SK-N-SH (cell line): ENCODE measurements at regions not wholly inside any gene's neighbourhood (a gene's known extent, or its start where the extent isn't known, plus 50 kb on each side); places are given as distances from the start of the nearest gene placed in this dataset.

Experiments used
- CTCF ChIA-PET: fragments of 300-600, 350-600 bp; formaldehyde crosslinking; extraction: SDS; loops from one replicate; lab custom pipeline; 2021; lab: Yijun Ruan, JAX
- POLR2A ChIA-PET: fragments of 350-600 bp; sonication (Branson Sonifier 250); formaldehyde crosslinking; extraction: SDS; loops from one replicate; lab custom pipeline; 2020; ENCODE audit warnings: antibody characterized with exemption, inconsistent platforms; lab: Yijun Ruan, JAX
- DNase-seq: peaks from one replicate; pipeline ENCODE4 v3.0.0; 2012
- H2AFZ ChIP-seq: fragments of 200-600 bp; sonication (generic); 2 replicates; pipeline ENCODE4 v1.8.1; 2016; ENCODE audit warnings: antibody characterized with exemption, mild to moderate bottlenecking, low read depth
- H3F3A ChIP-seq: fragments of 200-600 bp; sonication (generic); replicated peaks from 2 replicates; pipeline ENCODE3; 2016; ENCODE audit warnings: antibody characterized with exemption, mild to moderate bottlenecking; ENCODE audit not compliant: insufficient read depth
- H3K27ac ChIP-seq, 2 experiments: fragments of 200-500 bp in 1 of 2; fragments of 200-600 bp in 1 of 2; sonication (Bioruptor generic) in 1 of 2; sonication (generic), shearing (Covaris generic) in 1 of 2; 2 replicates each; pipeline versions ENCODE4 v1.5.1 to v1.6.1; 2014 to 2016; ENCODE audit warnings: low read depth in 2 of 2, inconsistent platforms in 1 of 2, low read length in 1 of 2, mild to moderate bottlenecking in 1 of 2, mixed read lengths in 1 of 2
- H3K27me3 ChIP-seq: fragments of 200-600 bp; sonication (generic), shearing (Covaris generic); 2 replicates; pipeline ENCODE4 v1.6.1; 2016; ENCODE audit warnings: mixed run types; ENCODE audit not compliant: insufficient read depth
- H3K36me3 ChIP-seq, 2 experiments: fragments of 200-500 bp in 1 of 2; fragments of 200-600 bp in 1 of 2; sonication (Bioruptor generic) in 1 of 2; sonication (generic) in 1 of 2; replicated peaks in 1 of 2; 2 replicates each; pipeline versions ENCODE3 to v1.5.1; 2014 to 2016; ENCODE audit warnings: low read length in 1 of 2, mild to moderate bottlenecking in 1 of 2; ENCODE audit not compliant: insufficient read depth in 2 of 2, control insufficient read depth in 1 of 2
- H3K4me1 ChIP-seq, 2 experiments: fragments of 200-500 bp in 1 of 2; fragments of 200-600 bp in 1 of 2; sonication (Bioruptor generic) in 1 of 2; sonication (generic), shearing (Covaris generic) in 1 of 2; 2 replicates each; pipeline versions ENCODE4 v1.5.1 to v1.6.1; 2014 to 2016; ENCODE audit warnings: low read depth in 1 of 2, low read length in 1 of 2, mixed run types in 1 of 2; ENCODE audit not compliant: insufficient read depth in 2 of 2, control insufficient read depth in 1 of 2
- H3K4me2 ChIP-seq: fragments of 200-600 bp; sonication (generic), shearing (Covaris generic); 2 replicates; pipeline ENCODE4 v1.6.1; 2017; ENCODE audit warnings: mixed run types
- H3K4me3 ChIP-seq, 2 experiments: fragments of 200-500 bp in 1 of 2; fragments of 200-600 bp in 1 of 2; sonication (Bioruptor generic) in 1 of 2; sonication (generic), shearing (Covaris generic) in 1 of 2; 2 replicates each; pipeline versions ENCODE4 v1.5.1 to v1.8.1; 2014 to 2016; ENCODE audit warnings: low read depth in 2 of 2, inconsistent platforms in 1 of 2, low read length in 1 of 2, mild to moderate bottlenecking in 1 of 2, mixed read lengths in 1 of 2, moderate library complexity in 1 of 2
- H3K79me2 ChIP-seq: fragments of 200-600 bp; sonication (generic); 2 replicates; pipeline ENCODE4 v1.8.1; 2017; ENCODE audit warnings: mild to moderate bottlenecking; ENCODE audit not compliant: insufficient read depth
- H3K9ac ChIP-seq: fragments of 200-600 bp; sonication (generic); 2 replicates; pipeline ENCODE4 v1.6.1; 2017; ENCODE audit warnings: mixed run types
- H3K9me2 ChIP-seq: fragments of 200-600 bp; sonication (generic); 2 replicates; pipeline ENCODE4 v1.6.1; 2017; ENCODE audit warnings: mixed run types
- H3K9me3 ChIP-seq: fragments of 200-600 bp; sonication (generic); 2 replicates; pipeline ENCODE4 v1.6.1; 2017; ENCODE audit warnings: mixed run types, mild to moderate bottlenecking, moderate library complexity
- H4K20me1 ChIP-seq: fragments of 200-600 bp; sonication (generic); 2 replicates; pipeline ENCODE4 v1.6.1; 2017; ENCODE audit warnings: mild to moderate bottlenecking, mixed run types; ENCODE audit not compliant: insufficient read depth
- CHD2 ChIP-seq: fragments of 150-350 bp; IDR thresholded peaks from 2 replicates; pipeline ENCODE4 v1.6.1; 2018; ENCODE audit warnings: low read length; ENCODE audit not compliant: partially characterized antibody
- ELF1 ChIP-seq: IDR thresholded peaks from 2 replicates; pipeline ENCODE4 v1.4.0; 2012
- EP300 ChIP-seq, 2 experiments: IDR thresholded peaks; 2 replicates each; pipeline versions ENCODE4 v1.4.0 to v1.6.1; 2012; ENCODE audit warnings: borderline replicate concordance in 1 of 2, low read depth in 1 of 2, low read length in 1 of 2
- FOSL2 ChIP-seq: IDR thresholded peaks from 2 replicates; pipeline ENCODE4 v1.4.0; 2012; ENCODE audit warnings: low read depth, mild to moderate bottlenecking, moderate library complexity, borderline replicate concordance
- FOXM1 ChIP-seq: IDR thresholded peaks from 2 replicates; pipeline ENCODE4 v1.4.0; 2012; ENCODE audit warnings: low read depth, mild to moderate bottlenecking
- GABPA ChIP-seq: IDR thresholded peaks from 2 replicates; pipeline ENCODE4 v1.4.0; 2012; ENCODE audit warnings: low read depth, mild to moderate bottlenecking
- MEF2A ChIP-seq: IDR thresholded peaks from 2 replicates; pipeline ENCODE4 v1.4.0; 2012; ENCODE audit warnings: low read depth, borderline replicate concordance
- NFIC ChIP-seq: IDR thresholded peaks from 2 replicates; pipeline ENCODE4 v1.4.0; 2012; ENCODE audit warnings: borderline replicate concordance
- RCOR1 ChIP-seq: fragments of 150-350 bp; IDR thresholded peaks from 2 replicates; pipeline ENCODE4 v1.6.1; 2017; ENCODE audit warnings: antibody characterized with exemption, low read length
- RXRA ChIP-seq: IDR thresholded peaks from 2 replicates; pipeline ENCODE4 v1.4.0; 2012; ENCODE audit warnings: low read depth, mild to moderate bottlenecking, borderline replicate concordance
- TCF12 ChIP-seq: IDR thresholded peaks from 2 replicates; pipeline ENCODE4 v1.4.0; 2012
- WGBS: methylation state at CpG from one replicate; pipeline ENCODE4 v1.1.6; 2017; ENCODE audit warnings: low lambda C conversion rate; 5-methylcytosine and 5-hydroxymethylcytosine counted together
- TF ChIP-seq, protein P1 (sequence below): fragments of 200-600 bp; sonication (generic); IDR thresholded peaks from 2 replicates; pipeline ENCODE4 v1.6.1; 2017; ENCODE audit warnings: antibody characterized with exemption, mild to moderate bottlenecking, moderate library complexity
- TF ChIP-seq, protein P2 (sequence below): fragments of 150-350 bp; IDR thresholded peaks from 2 replicates; pipeline ENCODE4 v1.6.1; 2017; ENCODE audit warnings: antibody characterized with exemption, low read length, low read depth, borderline replicate concordance
- TF ChIP-seq, protein P3 (sequence below): IDR thresholded peaks from 2 replicates; pipeline ENCODE4 v1.6.1; 2012; ENCODE audit warnings: mild to moderate bottlenecking, low read depth, low read length, moderate library complexity
- TF ChIP-seq, protein P4 (sequence below): IDR thresholded peaks from 2 replicates; pipeline ENCODE4 v1.4.0; 2012; ENCODE audit warnings: low read depth, borderline replicate concordance

DNA sequence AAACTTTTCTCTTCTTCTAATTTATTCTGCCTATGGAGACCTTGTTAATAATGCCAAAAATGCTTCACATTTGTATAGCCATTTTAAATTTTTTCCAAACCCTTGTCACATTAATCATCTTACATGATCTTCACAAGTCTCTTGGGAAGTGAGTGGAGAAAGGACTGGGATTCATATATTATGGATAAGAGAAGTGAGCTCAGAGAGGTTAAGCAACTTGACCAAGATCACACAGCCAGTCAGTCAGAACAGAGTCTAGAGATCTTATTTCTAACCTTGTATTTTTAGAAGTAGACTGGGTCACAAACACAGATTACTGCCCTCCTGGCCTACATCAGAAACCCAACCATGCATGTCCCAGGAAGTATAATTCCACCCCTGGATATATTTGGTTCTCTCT, 218.0 kb upstream of the ADRA1B start (continued):
- TF ChIP-seq, protein P1, sequence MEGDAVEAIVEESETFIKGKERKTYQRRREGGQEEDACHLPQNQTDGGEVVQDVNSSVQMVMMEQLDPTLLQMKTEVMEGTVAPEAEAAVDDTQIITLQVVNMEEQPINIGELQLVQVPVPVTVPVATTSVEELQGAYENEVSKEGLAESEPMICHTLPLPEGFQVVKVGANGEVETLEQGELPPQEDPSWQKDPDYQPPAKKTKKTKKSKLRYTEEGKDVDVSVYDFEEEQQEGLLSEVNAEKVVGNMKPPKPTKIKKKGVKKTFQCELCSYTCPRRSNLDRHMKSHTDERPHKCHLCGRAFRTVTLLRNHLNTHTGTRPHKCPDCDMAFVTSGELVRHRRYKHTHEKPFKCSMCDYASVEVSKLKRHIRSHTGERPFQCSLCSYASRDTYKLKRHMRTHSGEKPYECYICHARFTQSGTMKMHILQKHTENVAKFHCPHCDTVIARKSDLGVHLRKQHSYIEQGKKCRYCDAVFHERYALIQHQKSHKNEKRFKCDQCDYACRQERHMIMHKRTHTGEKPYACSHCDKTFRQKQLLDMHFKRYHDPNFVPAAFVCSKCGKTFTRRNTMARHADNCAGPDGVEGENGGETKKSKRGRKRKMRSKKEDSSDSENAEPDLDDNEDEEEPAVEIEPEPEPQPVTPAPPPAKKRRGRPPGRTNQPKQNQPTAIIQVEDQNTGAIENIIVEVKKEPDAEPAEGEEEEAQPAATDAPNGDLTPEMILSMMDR: no peak
- TF ChIP-seq CHD2: no peak
- TF ChIP-seq, protein P2, sequence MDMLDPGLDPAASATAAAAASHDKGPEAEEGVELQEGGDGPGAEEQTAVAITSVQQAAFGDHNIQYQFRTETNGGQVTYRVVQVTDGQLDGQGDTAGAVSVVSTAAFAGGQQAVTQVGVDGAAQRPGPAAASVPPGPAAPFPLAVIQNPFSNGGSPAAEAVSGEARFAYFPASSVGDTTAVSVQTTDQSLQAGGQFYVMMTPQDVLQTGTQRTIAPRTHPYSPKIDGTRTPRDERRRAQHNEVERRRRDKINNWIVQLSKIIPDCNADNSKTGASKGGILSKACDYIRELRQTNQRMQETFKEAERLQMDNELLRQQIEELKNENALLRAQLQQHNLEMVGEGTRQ: no peak

DNA sequence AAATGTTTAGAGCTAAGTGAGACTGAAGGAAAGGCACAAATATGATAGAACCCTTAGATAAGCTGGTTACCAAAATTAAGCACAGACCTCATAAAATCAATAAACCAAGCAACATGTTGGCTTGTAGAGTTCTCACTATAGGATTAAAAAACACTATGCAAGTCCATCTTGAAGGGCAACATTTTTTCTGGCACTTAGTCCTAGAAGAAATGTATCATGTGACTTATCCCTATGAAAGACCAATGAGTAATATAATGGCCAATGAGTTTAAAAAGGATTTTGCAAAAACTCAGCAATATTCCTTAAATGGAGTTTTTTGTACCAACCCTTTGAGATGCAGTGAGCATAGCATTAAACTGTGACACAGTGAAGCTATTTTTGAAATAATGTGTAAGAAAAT, 216.3 kb upstream of the ADRA1B start:
- Histone ChIP-seq H3K9me2 (no peaks in the 10 kb centered on the region), H2AFZ (no peak overlapping the region), H3K27ac (no peak overlapping the region), H3K4me1 (no peaks in the 10 kb centered on the region; a peak in 1 of 4 replicates), H3K36me3 (no peaks in the 10 kb centered on the region), H3K4me2 (no peak overlapping the region), H3K79me2 (no peaks in the 10 kb centered on the region), H4K20me1 (no peaks in the 10 kb centered on the region), H3K9ac (no peak overlapping the region), H3K9me3 (no peaks in the 10 kb centered on the region), H3K4me3 (no peak overlapping the region), H3K27me3 (no peaks in the 10 kb centered on the region), H3F3A (no peaks in the 10 kb centered on the region)
- TF ChIP-seq EP300 (IDR thresholded peaks at IDR 0.05; ENCODE audit: borderline replicate concordance in 1 of 2, low read depth in 1 of 2, low read length in 1 of 2) (no peak), RCOR1 (no peak), RXRA (no peak), ELF1 (no peak), FOSL2 (no peak), FOXM1 (no peak)
- TF ChIP-seq, protein P1: no peak
- ChIA-PET POLR2A (no interaction called here), CTCF (no interaction called here)
- no peak for DNase-seq

DNA sequence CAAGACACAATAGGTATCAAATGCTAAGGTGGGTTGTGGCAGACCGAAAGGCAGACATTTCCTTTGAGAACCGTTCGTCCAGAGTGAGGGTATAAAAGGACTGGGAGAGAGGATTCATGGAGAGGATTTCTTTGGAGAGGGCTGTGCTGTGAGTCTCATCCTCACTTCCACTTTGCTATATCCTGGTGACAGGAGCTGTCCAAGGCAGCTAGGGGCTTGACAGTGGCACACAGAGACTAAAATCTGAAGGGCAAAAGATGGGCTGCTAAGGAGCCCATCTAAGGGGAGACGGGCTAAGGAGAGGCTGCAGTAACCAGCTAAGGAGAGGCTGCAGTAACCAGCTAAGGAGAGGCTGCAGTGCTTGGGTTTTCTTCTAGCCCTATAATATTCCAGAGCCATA, 214.0 kb upstream of the ADRA1B start:
- no peaks in the 10 kb centered on the region for H3K36me3 ChIP-seq
- H3K4me1 ChIP-seq: no peaks in the 10 kb centered on the region; a peak in 1 of 4 replicates
- H3K4me3 ChIP-seq: no peak overlapping the region
- no peak overlapping the region for H3K9ac ChIP-seq
- DNase-seq: no peak
- no peak overlapping the region for H2AFZ ChIP-seq
- H3K27me3 ChIP-seq: no peaks in the 10 kb centered on the region
- no peaks in the 10 kb centered on the region for H3F3A ChIP-seq
- 53% methylated on average over 4 of the region's 4 CpGs for WGBS
- no peaks in the 10 kb centered on the region for H3K79me2 ChIP-seq
- H3K9me3 ChIP-seq: no peaks in the 10 kb centered on the region
- no peak overlapping the region for H3K27ac ChIP-seq
- ChIA-PET POLR2A (no interaction called here), CTCF (no interaction called here)
- no peaks in the 10 kb centered on the region for H4K20me1 ChIP-seq
- TF ChIP-seq NFIC (no peak), ELF1 (no peak), TCF12 (no peak), MEF2A (no peak), GABPA (no peak)
- TF ChIP-seq, protein P3, sequence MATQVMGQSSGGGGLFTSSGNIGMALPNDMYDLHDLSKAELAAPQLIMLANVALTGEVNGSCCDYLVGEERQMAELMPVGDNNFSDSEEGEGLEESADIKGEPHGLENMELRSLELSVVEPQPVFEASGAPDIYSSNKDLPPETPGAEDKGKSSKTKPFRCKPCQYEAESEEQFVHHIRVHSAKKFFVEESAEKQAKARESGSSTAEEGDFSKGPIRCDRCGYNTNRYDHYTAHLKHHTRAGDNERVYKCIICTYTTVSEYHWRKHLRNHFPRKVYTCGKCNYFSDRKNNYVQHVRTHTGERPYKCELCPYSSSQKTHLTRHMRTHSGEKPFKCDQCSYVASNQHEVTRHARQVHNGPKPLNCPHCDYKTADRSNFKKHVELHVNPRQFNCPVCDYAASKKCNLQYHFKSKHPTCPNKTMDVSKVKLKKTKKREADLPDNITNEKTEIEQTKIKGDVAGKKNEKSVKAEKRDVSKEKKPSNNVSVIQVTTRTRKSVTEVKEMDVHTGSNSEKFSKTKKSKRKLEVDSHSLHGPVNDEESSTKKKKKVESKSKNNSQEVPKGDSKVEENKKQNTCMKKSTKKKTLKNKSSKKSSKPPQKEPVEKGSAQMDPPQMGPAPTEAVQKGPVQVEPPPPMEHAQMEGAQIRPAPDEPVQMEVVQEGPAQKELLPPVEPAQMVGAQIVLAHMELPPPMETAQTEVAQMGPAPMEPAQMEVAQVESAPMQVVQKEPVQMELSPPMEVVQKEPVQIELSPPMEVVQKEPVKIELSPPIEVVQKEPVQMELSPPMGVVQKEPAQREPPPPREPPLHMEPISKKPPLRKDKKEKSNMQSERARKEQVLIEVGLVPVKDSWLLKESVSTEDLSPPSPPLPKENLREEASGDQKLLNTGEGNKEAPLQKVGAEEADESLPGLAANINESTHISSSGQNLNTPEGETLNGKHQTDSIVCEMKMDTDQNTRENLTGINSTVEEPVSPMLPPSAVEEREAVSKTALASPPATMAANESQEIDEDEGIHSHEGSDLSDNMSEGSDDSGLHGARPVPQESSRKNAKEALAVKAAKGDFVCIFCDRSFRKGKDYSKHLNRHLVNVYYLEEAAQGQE: peak; percentile 63; the same call in 1 of the 2 replicates
- TF ChIP-seq, protein P4, sequence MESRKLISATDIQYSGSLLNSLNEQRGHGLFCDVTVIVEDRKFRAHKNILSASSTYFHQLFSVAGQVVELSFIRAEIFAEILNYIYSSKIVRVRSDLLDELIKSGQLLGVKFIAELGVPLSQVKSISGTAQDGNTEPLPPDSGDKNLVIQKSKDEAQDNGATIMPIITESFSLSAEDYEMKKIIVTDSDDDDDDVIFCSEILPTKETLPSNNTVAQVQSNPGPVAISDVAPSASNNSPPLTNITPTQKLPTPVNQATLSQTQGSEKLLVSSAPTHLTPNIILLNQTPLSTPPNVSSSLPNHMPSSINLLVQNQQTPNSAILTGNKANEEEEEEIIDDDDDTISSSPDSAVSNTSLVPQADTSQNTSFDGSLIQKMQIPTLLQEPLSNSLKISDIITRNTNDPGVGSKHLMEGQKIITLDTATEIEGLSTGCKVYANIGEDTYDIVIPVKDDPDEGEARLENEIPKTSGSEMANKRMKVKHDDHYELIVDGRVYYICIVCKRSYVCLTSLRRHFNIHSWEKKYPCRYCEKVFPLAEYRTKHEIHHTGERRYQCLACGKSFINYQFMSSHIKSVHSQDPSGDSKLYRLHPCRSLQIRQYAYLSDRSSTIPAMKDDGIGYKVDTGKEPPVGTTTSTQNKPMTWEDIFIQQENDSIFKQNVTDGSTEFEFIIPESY: no peak
- no peaks in the 10 kb centered on the region for H3K9me2 ChIP-seq
- H3K4me2 ChIP-seq: no peak overlapping the region
